BE2C (cell line): ENCODE measurements at regions not wholly inside any gene's neighbourhood (a gene's known extent, or its start where the extent isn't known, plus 50 kb on each side); places are given as distances from the start of the nearest gene placed in this dataset.

Experiments
- DNase-seq: peaks from one replicate; pipeline ENCODE4 v3.0.0-alpha.2; 2020
- H3K27me3 ChIP-seq: fragments of 250-450 bp; sonication (Bioruptor Pico); 2 replicates; pipeline ENCODE4 v1.5.1; 2020; ENCODE audit warnings: mild to moderate bottlenecking
- H3K36me3 ChIP-seq: fragments of 250-450 bp; sonication (Bioruptor Pico); 2 replicates; pipeline ENCODE4 v1.5.1; 2020; ENCODE audit warnings: mild to moderate bottlenecking
- H3K4me1 ChIP-seq: fragments of 250-450 bp; sonication (Bioruptor Pico); 2 replicates; pipeline ENCODE4 v1.5.1; 2020
- H3K4me3 ChIP-seq: 2 replicates; pipeline ENCODE4 v1.5.1; 2011; ENCODE audit warnings: low read depth, low read length
- H3K9me3 ChIP-seq: fragments of 250-450 bp; sonication (Bioruptor Pico); 2 replicates; pipeline ENCODE4 v1.5.1; 2020
- TF ChIP-seq, protein P1 (sequence below): IDR thresholded peaks from 2 replicates; pipeline ENCODE4 v1.5.1; 2012; ENCODE audit warnings: mild to moderate bottlenecking, low read depth, low read length

DNA sequence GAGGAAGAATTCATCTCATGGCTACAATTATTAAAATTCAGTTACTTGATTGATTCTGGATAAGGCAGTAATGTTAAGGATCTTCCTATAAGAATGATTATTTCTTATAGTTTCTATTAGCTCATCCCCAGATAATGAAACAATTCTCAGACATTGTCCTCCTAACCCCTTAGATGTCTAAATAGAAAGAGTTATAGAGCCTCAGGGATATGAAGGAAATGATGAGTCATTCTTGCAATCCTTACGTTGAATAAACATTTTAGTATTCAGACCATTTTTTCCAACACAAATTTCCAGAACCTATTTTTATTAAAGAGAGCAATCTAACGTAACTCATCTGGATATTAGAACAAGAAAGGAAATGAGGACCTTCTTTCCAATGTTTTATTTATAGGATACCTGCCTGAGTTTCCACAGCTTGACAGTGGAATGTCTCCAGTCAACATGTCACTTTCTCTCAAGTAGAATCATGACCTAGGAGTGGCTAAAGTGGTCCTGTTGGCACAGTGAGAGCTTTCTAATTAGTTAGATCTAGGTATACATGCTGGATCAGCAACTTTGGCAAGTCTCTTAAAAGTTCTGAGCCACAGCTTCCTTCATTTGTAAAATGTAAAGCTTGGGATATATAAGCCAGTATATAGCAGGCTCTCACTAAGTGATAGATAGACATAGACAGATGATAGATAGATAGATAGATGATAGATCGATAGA is 88.0 kb upstream of the RAB27B start:
- no peaks in the 10 kb centered on the region for H3K4me1 ChIP-seq
- H3K9me3 ChIP-seq = no peaks in the 10 kb centered on the region
- DNase-seq = no peak
- no peaks in the 10 kb centered on the region for H3K27me3 ChIP-seq
- TF ChIP-seq, protein P1, sequence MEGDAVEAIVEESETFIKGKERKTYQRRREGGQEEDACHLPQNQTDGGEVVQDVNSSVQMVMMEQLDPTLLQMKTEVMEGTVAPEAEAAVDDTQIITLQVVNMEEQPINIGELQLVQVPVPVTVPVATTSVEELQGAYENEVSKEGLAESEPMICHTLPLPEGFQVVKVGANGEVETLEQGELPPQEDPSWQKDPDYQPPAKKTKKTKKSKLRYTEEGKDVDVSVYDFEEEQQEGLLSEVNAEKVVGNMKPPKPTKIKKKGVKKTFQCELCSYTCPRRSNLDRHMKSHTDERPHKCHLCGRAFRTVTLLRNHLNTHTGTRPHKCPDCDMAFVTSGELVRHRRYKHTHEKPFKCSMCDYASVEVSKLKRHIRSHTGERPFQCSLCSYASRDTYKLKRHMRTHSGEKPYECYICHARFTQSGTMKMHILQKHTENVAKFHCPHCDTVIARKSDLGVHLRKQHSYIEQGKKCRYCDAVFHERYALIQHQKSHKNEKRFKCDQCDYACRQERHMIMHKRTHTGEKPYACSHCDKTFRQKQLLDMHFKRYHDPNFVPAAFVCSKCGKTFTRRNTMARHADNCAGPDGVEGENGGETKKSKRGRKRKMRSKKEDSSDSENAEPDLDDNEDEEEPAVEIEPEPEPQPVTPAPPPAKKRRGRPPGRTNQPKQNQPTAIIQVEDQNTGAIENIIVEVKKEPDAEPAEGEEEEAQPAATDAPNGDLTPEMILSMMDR = no peak
- no peak overlapping the region for H3K4me3 ChIP-seq
- no peaks in the 10 kb centered on the region for H3K36me3 ChIP-seq

DNA sequence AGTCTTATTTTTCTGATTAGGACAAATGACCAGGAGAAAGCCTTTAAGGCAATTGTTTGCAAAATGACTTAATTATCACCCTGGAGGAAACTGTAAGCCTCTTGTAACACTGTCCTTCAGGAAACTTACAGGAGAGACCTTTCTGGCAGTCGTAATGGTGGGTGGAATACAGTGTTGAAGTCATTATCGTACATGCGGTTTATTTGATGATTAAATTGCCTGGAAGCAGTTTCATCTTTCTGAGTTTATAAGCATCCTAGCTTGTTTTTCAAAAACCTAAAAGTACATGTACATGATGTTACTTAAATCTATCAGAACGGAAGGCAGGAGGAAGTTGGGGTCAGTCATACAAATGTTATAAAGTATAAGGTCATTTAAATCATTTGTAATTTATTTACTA is 86.2 kb upstream of the RAB27B start:
- no peaks in the 10 kb centered on the region for H3K4me1 ChIP-seq
- TF ChIP-seq, protein P1 = no peak
- no peak for DNase-seq
- no peaks in the 10 kb centered on the region for H3K36me3 ChIP-seq
- H3K9me3 ChIP-seq = no peaks in the 10 kb centered on the region
- H3K4me3 ChIP-seq = no peak overlapping the region
- no peaks in the 10 kb centered on the region for H3K27me3 ChIP-seq

DNA sequence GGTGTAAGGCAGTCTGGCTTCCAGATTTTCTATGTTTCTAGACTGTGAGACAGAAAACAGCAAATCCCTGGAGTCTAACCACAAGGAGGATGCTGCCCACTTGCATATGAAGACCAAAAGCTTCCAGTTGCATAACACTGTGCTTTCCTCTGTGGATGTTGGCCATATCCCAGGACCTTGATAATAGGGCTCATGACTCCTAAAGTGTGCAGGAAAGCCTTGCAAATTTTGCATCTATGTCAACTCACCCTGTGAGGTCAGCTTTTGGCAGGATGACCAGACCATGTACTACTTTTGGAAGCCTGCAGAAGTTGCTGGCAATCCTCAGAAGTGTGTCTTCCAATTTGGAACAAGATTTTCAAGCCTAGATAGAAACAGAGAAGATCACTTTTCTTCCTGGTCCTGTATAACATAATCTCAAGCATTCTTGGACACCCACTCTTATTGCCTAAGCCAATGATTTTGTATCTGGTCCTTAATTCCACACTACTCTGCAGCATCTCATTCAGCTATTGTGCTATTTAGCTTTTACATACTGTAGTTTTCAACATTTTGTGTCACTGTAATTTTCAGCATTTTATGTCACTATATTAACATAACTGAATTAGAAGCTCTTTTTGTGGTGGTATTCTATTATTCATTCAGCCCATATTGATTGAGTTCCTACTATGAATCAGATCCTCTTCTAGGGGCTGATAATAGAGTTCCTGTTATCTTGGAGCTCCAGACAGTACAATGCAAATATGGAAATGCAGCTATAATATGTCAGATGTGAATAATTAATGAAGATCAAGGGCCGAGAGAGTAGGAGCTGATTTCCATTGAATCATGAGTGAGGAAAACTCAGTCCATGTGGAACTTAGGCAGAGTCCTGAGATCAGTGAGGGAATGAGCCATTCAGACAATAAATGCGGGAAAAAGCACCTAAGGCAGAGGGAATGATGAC is 85.3 kb upstream of the RAB27B start:
- no peak for DNase-seq
- Histone ChIP-seq H3K4me1 (no peaks in the 10 kb centered on the region), H3K9me3 (no peaks in the 10 kb centered on the region), H3K4me3 (no peak overlapping the region), H3K36me3 (no peaks in the 10 kb centered on the region), H3K27me3 (no peaks in the 10 kb centered on the region)
- TF ChIP-seq, protein P1 = no peak

DNA sequence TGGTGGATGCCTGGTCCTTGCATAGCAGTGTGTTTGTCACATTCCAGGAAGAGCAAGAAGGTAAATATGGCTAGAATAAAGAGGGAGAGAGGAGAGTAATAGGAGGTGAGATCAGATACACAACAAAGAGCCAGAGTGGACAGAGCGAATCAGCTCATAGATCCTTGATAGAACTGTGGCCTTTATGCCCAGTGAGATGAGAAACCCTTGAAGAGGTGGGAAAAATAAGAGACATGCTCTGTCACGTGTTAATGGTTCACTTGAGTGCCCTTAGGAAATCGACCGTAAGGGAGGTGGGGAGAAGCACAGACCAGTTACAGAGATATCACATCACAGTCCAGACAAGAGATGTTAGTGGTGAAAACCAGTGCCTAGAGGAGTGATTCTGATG is 84.7 kb upstream of the RAB27B start:
- no peaks in the 10 kb centered on the region for H3K9me3 ChIP-seq
- TF ChIP-seq, protein P1 = no peak

GRCh38 chr18:54749291-54749690 is 79.0 kb upstream of the RAB27B start:
- H3K9me3 ChIP-seq = no peaks in the 10 kb centered on the region
- no peaks in the 10 kb centered on the region for H3K27me3 ChIP-seq
- TF ChIP-seq, protein P1 = no peak
- H3K4me3 ChIP-seq = no peak overlapping the region
- no peaks in the 10 kb centered on the region for H3K36me3 ChIP-seq
- DNase-seq = no peak
- H3K4me1 ChIP-seq = no peaks in the 10 kb centered on the region

More for the DNA sequence above, 84.7 kb upstream of the RAB27B start:
- Histone ChIP-seq H3K27me3 (no peaks in the 10 kb centered on the region), H3K4me1 (no peaks in the 10 kb centered on the region), H3K36me3 (no peaks in the 10 kb centered on the region), H3K4me3 (no peak overlapping the region)
- DNase-seq = no peak

DNA sequence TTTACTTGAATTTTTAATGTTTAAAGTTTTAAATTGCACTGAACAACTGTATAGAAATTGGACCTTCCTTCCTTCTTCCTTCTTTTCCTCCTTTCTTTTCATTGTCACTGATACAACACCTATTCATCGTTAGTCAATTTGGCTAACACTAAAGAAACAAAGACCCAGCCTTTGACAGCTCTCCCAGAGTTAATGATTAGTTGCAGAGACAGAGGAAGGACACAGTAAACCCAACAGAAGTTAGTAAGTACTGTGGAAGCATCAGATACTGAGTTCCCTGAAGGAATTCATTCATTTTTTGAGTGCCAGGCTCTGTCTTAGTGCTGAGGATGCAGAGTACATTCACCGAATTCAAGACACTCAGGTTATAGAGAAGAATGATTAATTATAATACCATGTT is 77.9 kb upstream of the RAB27B start:
- DNase-seq = no peak
- TF ChIP-seq, protein P1 = no peak
- Histone ChIP-seq H3K36me3 (no peaks in the 10 kb centered on the region), H3K27me3 (no peaks in the 10 kb centered on the region), H3K9me3 (no peaks in the 10 kb centered on the region), H3K4me1 (no peaks in the 10 kb centered on the region), H3K4me3 (no peak overlapping the region)
